WERI-Rb-1 (cell line): ENCODE measurements at regions not wholly inside any gene's neighbourhood (a gene's known extent, or its start where the extent isn't known, plus 50 kb on each side); places are given as distances from the start of the nearest gene placed in this dataset.

Experiments
- DNase-seq: peaks from one replicate; pipeline ENCODE4 v3.0.0-alpha.2; 2020
- H3K27ac ChIP-seq: fragments of 250-450 bp; sonication (Bioruptor Pico); 2 replicates; pipeline ENCODE4 v1.5.1; 2020; ENCODE audit warnings: mild to moderate bottlenecking, moderate library complexity
- H3K27me3 ChIP-seq: fragments of 250-450 bp; sonication (Bioruptor Pico); 2 replicates; pipeline ENCODE4 v1.5.1; 2021; ENCODE audit warnings: mild to moderate bottlenecking, low read depth, moderate library complexity; ENCODE audit not compliant: insufficient read depth, severe bottlenecking
- H3K36me3 ChIP-seq: fragments of 250-450 bp; sonication (Bioruptor Pico); 2 replicates; pipeline ENCODE4 v1.5.1; 2020; ENCODE audit warnings: mild to moderate bottlenecking, moderate library complexity
- H3K4me3 ChIP-seq: 2 replicates; pipeline ENCODE4 v1.5.1; 2011; ENCODE audit warnings: low read depth, mild to moderate bottlenecking, control low read depth, low read length
- H3K9me3 ChIP-seq: fragments of 250-450 bp; sonication (Bioruptor Pico); 2 replicates; pipeline ENCODE4 v1.5.1; 2021; ENCODE audit warnings: mild to moderate bottlenecking, moderate library complexity; ENCODE audit not compliant: severe bottlenecking
- TF ChIP-seq, protein P1 (sequence below): IDR thresholded peaks from 2 replicates; pipeline ENCODE4 v1.5.1; 2011; ENCODE audit warnings: low read depth, mild to moderate bottlenecking, control low read depth, inconsistent platforms, low read length

DNA sequence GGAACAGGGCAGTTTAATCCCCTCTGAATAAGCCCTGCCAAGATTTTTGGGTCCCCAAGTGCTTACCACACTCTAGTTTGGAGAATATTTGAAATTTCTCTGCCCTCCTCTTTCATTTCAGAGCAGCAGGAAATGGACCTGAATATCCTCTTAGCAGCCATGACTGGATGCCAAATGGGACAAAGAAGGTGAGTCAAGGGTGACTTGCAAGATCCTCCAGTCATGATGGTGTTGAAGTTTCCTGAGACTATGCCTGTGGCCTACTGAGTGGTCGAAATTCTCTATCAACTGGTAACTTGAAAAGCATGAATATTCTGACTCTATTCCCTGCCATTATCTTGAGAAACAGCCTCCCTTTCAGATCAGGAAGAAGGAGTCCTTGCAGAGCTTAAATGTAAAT lies 1674.7 kb upstream of the SEL1L start:
- no peak overlapping the region for H3K27ac ChIP-seq
- no peaks in the 10 kb centered on the region for H3K27me3 ChIP-seq
- no peaks in the 10 kb centered on the region for H3K9me3 ChIP-seq
- no peak for DNase-seq
- H3K36me3 ChIP-seq, result no peaks in the 10 kb centered on the region
- no peak overlapping the region for H3K4me3 ChIP-seq
- TF ChIP-seq, protein P1, sequence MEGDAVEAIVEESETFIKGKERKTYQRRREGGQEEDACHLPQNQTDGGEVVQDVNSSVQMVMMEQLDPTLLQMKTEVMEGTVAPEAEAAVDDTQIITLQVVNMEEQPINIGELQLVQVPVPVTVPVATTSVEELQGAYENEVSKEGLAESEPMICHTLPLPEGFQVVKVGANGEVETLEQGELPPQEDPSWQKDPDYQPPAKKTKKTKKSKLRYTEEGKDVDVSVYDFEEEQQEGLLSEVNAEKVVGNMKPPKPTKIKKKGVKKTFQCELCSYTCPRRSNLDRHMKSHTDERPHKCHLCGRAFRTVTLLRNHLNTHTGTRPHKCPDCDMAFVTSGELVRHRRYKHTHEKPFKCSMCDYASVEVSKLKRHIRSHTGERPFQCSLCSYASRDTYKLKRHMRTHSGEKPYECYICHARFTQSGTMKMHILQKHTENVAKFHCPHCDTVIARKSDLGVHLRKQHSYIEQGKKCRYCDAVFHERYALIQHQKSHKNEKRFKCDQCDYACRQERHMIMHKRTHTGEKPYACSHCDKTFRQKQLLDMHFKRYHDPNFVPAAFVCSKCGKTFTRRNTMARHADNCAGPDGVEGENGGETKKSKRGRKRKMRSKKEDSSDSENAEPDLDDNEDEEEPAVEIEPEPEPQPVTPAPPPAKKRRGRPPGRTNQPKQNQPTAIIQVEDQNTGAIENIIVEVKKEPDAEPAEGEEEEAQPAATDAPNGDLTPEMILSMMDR, result no peak

DNA sequence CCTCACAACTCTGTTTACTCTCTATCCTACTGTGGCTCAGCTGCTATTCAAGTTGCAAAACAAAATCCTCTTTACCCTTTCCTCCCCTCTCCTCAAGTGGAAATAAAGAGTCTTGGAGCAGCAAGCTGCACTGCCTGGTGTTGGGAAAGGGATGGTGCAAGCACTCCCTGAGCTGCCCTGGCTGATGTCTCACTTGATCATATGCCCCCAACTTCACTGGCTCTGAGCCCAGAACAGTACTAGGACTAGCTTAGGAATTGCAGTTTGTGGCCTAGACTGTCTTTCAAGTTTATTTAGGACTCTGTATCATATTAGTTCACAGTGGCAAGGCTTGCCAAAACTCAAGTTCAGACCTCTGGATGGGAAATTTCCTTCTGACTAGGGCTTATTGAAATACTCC lies 1683.8 kb upstream of the SEL1L start:
- DNase-seq, result no peak

DNA sequence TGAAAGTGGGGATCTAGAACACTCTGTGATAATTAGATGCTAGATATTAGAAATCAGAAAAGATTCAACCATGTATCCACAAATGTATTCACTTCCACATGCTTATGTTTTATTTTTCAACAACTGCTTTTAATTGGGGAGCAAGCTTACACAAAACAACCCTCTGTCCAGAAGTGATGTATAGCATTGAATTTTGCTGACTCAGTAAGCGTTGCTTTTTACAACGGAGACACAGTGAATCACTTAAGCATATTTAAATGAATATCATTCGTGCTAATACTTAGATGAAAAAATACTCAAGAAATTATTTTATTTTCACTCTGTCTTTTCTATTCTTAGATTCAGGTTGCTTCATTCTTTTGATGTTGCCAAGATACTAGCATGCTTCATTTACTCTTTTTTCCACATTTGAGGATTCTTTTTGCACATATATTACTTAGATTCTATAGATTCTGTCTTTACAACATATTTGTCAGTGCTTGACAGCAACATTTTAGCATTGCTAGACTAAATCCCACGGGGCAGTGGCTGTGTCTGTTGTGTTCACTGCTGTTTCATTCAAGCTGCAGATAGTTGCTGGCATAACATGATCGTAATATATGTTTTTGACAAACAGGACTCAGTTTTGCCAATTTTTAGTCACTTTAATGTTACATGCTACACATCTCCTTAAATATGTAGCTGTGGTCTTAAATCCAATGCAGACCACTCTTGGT lies 1714.4 kb upstream of the SEL1L start:
- no peak for DNase-seq
- no peak overlapping the region for H3K27ac ChIP-seq
- H3K27me3 ChIP-seq, result no peaks in the 10 kb centered on the region
- H3K36me3 ChIP-seq, result no peaks in the 10 kb centered on the region
- no peak overlapping the region for H3K4me3 ChIP-seq
- TF ChIP-seq, protein P1, result no peak
- H3K9me3 ChIP-seq, result peaks cover 4% of the 10 kb centered on the region

More for the DNA sequence above, 1683.8 kb upstream of the SEL1L start:
- Histone ChIP-seq H3K36me3 (no peaks in the 10 kb centered on the region), H3K27me3 (no peaks in the 10 kb centered on the region), H3K27ac (no peak overlapping the region), H3K4me3 (no peak overlapping the region), H3K9me3 (no peaks in the 10 kb centered on the region)
- TF ChIP-seq, protein P1, result no peak

DNA sequence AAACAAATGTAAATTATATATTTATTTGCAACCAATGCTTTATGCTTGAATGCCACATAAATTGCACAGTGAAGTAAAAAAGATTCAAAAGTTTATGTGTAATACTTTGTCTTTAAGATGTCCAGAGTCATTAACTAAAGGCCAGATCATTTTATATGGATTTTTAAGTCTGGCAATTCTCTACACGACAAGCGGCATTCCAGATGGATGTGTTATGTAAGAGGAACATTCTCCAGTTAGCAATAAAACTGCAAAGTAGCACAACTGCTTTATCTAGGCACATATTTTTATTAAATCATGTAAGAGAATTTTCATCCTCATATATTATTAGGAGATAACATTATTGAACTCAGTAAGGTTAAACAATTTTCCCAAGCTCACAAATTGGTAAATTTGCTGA lies 1717.7 kb upstream of the SEL1L start:
- H3K27me3 ChIP-seq, result no peaks in the 10 kb centered on the region
- H3K27ac ChIP-seq, result no peak overlapping the region
- no peak overlapping the region for H3K4me3 ChIP-seq
- TF ChIP-seq, protein P1, result no peak
- H3K9me3 ChIP-seq, result no peaks in the 10 kb centered on the region
- DNase-seq, result no peak
- no peaks in the 10 kb centered on the region for H3K36me3 ChIP-seq

GRCh38 chr14:83253870-83254269 lies 1720.2 kb upstream of the SEL1L start:
- H3K9me3 ChIP-seq, result no peaks in the 10 kb centered on the region
- no peaks in the 10 kb centered on the region for H3K36me3 ChIP-seq
- TF ChIP-seq, protein P1, result no peak
- no peak overlapping the region for H3K4me3 ChIP-seq
- no peak overlapping the region for H3K27ac ChIP-seq
- H3K27me3 ChIP-seq, result no peaks in the 10 kb centered on the region
- no peak for DNase-seq
